ENCODE measurements at regions not wholly inside any gene's neighbourhood (a gene's known extent, or its start where the extent isn't known, plus 50 kb on each side); places are given as distances from the start of the nearest gene placed in this dataset.

GRCh38 chr6:76885861-76886301, 577.4 kb downstream of the HTR1B start:
- no peak for TF ChIP-seq CTCF (IDR thresholded peaks at IDR 0.05)
- no peak for TF ChIP-seq POLR2A (IDR thresholded peaks at IDR 0.05)

All from Peyer's patch (tissue), 4 donors.